ENCODE measurements at regions not wholly inside any gene's neighbourhood (a gene's known extent, or its start where the extent isn't known, plus 50 kb on each side); places are given as distances from the start of the nearest gene placed in this dataset.

GRCh38 chr5:98398465-98398864 is 375.0 kb upstream of the RGMB start:
- H3K27ac Mint-ChIP-seq = no peak overlapping the region
- CTCF ChIA-PET = no interaction called here
- DNase-seq (no peak), ATAC-seq (no peak)
- H3K36me3 Mint-ChIP-seq (ENCODE audit: low read depth) = no peaks in the 10 kb centered on the region
- intact Hi-C loops (cut with DNase I, micrococcal nuclease) = no loop called here
- H3K4me1 Mint-ChIP-seq = no peaks in the 10 kb centered on the region
- H3K4me3 Mint-ChIP-seq = no peak overlapping the region
- H3K9me3 Mint-ChIP-seq (ENCODE audit: low read depth) = no peaks in the 10 kb centered on the region
- POLR2A ChIA-PET = no interaction called here
- H3K27me3 Mint-ChIP-seq = no peaks in the 10 kb centered on the region

- H3K4me3 Mint-ChIP-seq = no peak overlapping the region
- no peaks in the 10 kb centered on the region for H3K27me3 Mint-ChIP-seq
- DNase-seq = no peak
- no peaks in the 10 kb centered on the region for H3K36me3 Mint-ChIP-seq (ENCODE audit: low read depth)
- H3K9me3 Mint-ChIP-seq (ENCODE audit: low read depth) = no peaks in the 10 kb centered on the region
- no peaks in the 10 kb centered on the region for H3K4me1 Mint-ChIP-seq
- intact Hi-C loops (cut with DNase I, micrococcal nuclease) = no loop called here
- ChIA-PET POLR2A (no interaction called here), CTCF (no interaction called here)
- ATAC-seq = no peak
- no peak overlapping the region for H3K27ac Mint-ChIP-seq
Observed at GRCh38 chr5:98401656-98402055, 371.8 kb upstream of the RGMB start.

DNA sequence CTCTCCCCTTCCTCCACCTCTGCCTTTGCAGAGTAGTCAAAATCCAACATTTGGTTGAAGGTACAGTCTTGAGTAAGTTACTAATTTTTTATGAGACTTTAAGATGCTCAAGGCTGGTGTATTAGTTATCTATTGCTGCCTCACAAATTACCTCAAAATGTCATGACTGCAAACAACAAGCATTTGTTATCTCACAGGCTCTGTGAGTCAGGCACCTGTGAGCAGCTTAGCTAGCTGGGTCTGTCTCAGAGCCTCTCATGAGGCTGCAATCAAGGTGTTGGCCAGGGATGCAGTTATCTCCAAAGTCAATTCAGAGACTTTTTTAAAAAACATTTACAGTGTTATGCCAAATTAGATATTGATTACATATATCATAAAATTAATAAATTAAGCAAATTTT is 371.3 kb upstream of the RGMB start:
- ChIA-PET POLR2A (no interaction called here), CTCF (no interaction called here)
- no peaks in the 10 kb centered on the region for H3K9me3 Mint-ChIP-seq (ENCODE audit: low read depth)
- H3K4me1 Mint-ChIP-seq = no peaks in the 10 kb centered on the region
- no peaks in the 10 kb centered on the region for H3K36me3 Mint-ChIP-seq (ENCODE audit: low read depth)
- no peak overlapping the region for H3K27ac Mint-ChIP-seq
- intact Hi-C loops (cut with DNase I, micrococcal nuclease) = no loop called here
- no peaks in the 10 kb centered on the region for H3K27me3 Mint-ChIP-seq
- no peak overlapping the region for H3K4me3 Mint-ChIP-seq
- DNase-seq (no peak), ATAC-seq (no peak)

GRCh38 chr5:98403131-98403530 is 370.3 kb upstream of the RGMB start:
- DNase-seq = no peak
- ChIA-PET POLR2A (no interaction called here), CTCF (no interaction called here)
- H3K36me3 Mint-ChIP-seq (ENCODE audit: low read depth) = no peaks in the 10 kb centered on the region
- H3K27ac Mint-ChIP-seq = no peak overlapping the region
- H3K9me3 Mint-ChIP-seq (ENCODE audit: low read depth) = no peaks in the 10 kb centered on the region
- no peak for ATAC-seq
- H3K4me3 Mint-ChIP-seq = no peak overlapping the region
- no peaks in the 10 kb centered on the region for H3K4me1 Mint-ChIP-seq
- intact Hi-C loops (cut with DNase I, micrococcal nuclease) = no loop called here
- H3K27me3 Mint-ChIP-seq = no peaks in the 10 kb centered on the region

DNA sequence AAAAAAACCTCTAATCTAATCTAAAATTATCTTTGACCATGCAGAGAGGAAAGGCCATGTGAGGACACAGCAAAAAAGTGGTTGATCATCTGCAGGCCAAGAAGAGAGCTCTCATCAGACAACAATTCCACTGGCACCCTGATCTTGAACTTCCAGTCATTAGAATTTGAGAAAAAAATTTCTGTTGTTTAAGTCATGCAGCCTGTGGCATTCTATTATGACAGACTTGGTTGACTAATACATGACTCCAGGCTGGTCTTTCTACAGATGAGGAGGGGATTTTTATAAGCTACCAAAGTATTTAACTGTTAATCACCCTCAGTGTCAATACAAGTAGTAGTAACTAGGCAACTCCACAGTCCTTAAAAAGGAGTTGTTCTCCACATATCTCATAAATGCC is 358.5 kb upstream of the RGMB start:
- Mint-ChIP-seq H3K27ac (no peak overlapping the region), H3K4me3 (no peak overlapping the region), H3K4me1 (no peaks in the 10 kb centered on the region), H3K9me3 (ENCODE audit: low read depth) (no peaks in the 10 kb centered on the region), H3K27me3 (no peaks in the 10 kb centered on the region), H3K36me3 (ENCODE audit: low read depth) (no peaks in the 10 kb centered on the region)
- no peak for DNase-seq
- ATAC-seq = no peak
- intact Hi-C loops (cut with DNase I, micrococcal nuclease) = no loop called here
- ChIA-PET POLR2A (no interaction called here), CTCF (interaction anchor here (0.6 to 0.8 kb wide), 2 partner anchors 25 to 138 kb away, joined by 3 read pairs; no protein-coding TSS in a partner anchor)

DNA sequence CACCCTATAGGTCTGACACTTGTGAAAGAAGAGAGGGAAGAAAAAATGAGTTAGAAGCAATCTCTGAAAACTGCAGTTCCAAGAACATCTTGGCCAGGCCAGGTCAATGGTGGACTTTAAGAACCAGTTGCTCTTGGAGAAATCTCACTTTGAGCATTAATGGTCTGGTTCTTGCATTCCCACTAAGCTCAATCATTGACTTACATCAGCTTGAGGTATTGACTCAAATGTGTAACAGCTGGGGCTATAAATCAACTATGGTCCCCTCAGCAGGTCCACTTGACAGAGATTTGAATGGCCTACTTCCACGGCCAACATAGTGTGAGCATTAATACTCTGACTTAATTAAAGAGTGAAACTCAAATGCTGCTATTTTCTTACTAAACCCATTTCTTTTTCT is 357.8 kb upstream of the RGMB start:
- H3K9me3 Mint-ChIP-seq (ENCODE audit: low read depth) = no peaks in the 10 kb centered on the region
- no peak for ATAC-seq
- H3K27ac Mint-ChIP-seq = no peak overlapping the region
- no peaks in the 10 kb centered on the region for H3K27me3 Mint-ChIP-seq
- ChIA-PET CTCF (interaction anchor here (0.8 kb wide), 1 partner anchor 26 kb away, joined by 3 read pairs; no protein-coding TSS in a partner anchor), POLR2A (no interaction called here)
- H3K4me3 Mint-ChIP-seq = no peak overlapping the region
- H3K4me1 Mint-ChIP-seq = no peaks in the 10 kb centered on the region
- no peaks in the 10 kb centered on the region for H3K36me3 Mint-ChIP-seq (ENCODE audit: low read depth)
- intact Hi-C loops (cut with DNase I, micrococcal nuclease) = no loop called here
- no peak for DNase-seq

DNA sequence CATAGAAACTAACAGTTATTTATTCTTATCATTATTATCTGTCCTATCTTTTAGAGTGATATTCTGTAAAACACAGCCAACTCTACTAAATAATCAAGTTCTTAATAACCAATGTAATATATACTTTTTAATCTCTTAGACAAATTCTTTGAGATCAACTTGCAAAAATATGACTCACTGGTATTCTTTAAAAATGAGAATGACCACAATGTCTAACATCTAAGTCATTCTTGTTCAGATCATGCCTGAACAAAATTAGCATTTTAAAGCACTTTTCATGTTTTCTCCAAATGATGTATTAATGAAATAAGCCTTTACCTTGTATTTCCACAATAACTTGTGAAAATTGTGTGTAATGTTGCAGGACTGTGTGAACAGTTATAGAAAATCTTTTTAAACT is 356.9 kb upstream of the RGMB start:
- no peaks in the 10 kb centered on the region for H3K9me3 Mint-ChIP-seq (ENCODE audit: low read depth)
- H3K27me3 Mint-ChIP-seq = no peaks in the 10 kb centered on the region
- intact Hi-C loops (cut with DNase I, micrococcal nuclease) = no loop called here
- CTCF ChIA-PET = interaction anchor here (0.7 to 1.8 kb wide), 2 partner anchors 12 to 1420 kb away, joined by 3 to 6 read pairs; no protein-coding TSS in a partner anchor
- H3K4me1 Mint-ChIP-seq = no peaks in the 10 kb centered on the region
- no peak overlapping the region for H3K4me3 Mint-ChIP-seq
- POLR2A ChIA-PET = no interaction called here
- H3K27ac Mint-ChIP-seq = no peak overlapping the region
- no peaks in the 10 kb centered on the region for H3K36me3 Mint-ChIP-seq (ENCODE audit: low read depth)
- DNase-seq (no peak), ATAC-seq (no peak)

DNA sequence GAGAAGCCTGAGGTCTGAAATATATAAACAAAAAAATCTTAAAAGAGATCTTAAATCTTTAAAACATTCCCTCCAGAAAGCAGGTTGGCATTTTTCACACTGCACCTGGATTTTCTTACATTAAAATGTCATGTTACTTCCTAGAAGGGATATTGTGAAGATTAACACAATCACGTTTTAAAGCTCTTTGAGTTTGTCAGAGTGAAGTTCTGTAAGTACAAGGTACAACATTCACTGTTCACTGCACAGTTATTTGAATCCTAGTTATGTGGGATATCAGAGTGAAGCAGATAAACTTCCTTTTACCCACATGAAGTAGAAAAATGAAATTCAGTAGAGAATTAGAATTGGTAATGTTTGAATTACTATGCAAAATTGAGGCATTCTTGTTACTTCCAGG is 353.6 kb upstream of the RGMB start:
- CTCF ChIA-PET = no interaction called here
- no peaks in the 10 kb centered on the region for H3K9me3 Mint-ChIP-seq (ENCODE audit: low read depth)
- H3K4me1 Mint-ChIP-seq = no peaks in the 10 kb centered on the region
- DNase-seq (no peak), ATAC-seq (no peak)
- no peak overlapping the region for H3K4me3 Mint-ChIP-seq
- H3K27me3 Mint-ChIP-seq = no peaks in the 10 kb centered on the region
- H3K27ac Mint-ChIP-seq = no peak overlapping the region
- POLR2A ChIA-PET = no interaction called here
- H3K36me3 Mint-ChIP-seq (ENCODE audit: low read depth) = no peaks in the 10 kb centered on the region
- intact Hi-C loops (cut with DNase I, micrococcal nuclease) = no loop called here

DNA sequence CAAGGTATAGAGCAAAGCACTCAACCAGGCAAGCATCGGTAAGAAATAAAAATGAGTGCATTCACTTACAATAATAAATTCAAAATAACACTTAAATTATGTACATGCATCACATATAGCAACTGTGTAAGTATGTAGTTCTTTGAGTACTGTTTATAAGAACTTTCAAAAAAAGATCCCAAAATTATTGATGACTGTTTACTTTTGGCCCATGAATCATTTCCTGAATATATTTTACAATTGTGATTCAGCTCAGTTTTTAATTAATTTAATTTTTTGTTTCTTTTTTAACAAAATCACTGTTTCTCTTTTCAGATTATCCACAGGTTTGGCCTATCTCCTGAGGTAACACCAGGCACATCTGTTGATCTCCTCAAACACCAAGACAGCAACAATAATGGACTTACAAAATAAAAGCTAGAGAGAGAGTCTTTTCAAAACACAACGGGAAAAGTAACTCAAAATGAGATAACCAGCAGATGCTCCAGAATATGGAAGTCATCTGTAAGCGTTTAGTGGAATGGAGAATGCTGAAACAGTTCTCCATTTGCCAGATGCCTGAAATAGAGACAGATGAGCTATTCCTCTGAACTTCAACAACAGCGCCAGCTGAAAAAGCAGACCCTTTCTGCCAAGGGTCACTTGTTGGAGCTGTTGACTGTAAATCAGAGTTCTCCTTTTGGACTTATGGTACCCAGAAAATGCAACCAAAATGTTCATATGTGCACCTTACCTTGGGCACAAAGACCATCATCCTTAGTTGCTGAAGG is 348.6 kb upstream of the RGMB start:
- no peak for DNase-seq
- CTCF ChIA-PET = no interaction called here
- Mint-ChIP-seq H3K27me3 (peaks cover 4% of the 10 kb centered on the region), H3K36me3 (ENCODE audit: low read depth) (no peaks in the 10 kb centered on the region), H3K4me3 (no peak overlapping the region), H3K9me3 (ENCODE audit: low read depth) (no peaks in the 10 kb centered on the region), H3K27ac (no peak overlapping the region), H3K4me1 (no peaks in the 10 kb centered on the region)
- intact Hi-C loops (cut with DNase I, micrococcal nuclease) = no loop called here
- POLR2A ChIA-PET = no interaction called here
- ATAC-seq = no peak

DNA sequence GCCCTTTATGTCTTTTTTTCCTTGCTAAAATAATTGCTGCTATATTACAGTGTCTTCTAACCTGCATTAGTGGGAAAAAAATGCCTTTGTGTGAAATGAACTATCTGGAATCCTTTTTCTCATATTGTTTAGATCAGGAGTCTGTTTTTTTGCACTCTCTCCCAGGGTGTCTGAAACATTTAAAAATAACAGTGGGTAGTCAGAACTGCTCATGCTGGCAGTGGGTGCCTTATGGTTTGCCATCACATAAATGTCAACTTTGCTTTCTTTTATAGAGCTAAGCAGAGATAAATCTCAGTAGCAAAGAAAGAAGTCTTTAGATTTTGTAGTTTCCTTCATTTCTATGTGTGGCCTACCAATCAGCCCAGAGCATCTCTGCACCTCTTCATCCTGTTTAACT is 347.8 kb upstream of the RGMB start:
- no peak for DNase-seq
- no peaks in the 10 kb centered on the region for H3K4me1 Mint-ChIP-seq

GRCh38 chr5:98428806-98429205 is 344.7 kb upstream of the RGMB start:
- ATAC-seq (no peak), DNase-seq (no peak)
- intact Hi-C loops (cut with DNase I, micrococcal nuclease) = no loop called here
- Mint-ChIP-seq H3K27me3 (peaks cover 4% of the 10 kb centered on the region), H3K4me3 (no peak overlapping the region), H3K4me1 (no peaks in the 10 kb centered on the region), H3K27ac (no peak overlapping the region), H3K36me3 (ENCODE audit: low read depth) (no peaks in the 10 kb centered on the region), H3K9me3 (ENCODE audit: low read depth) (no peaks in the 10 kb centered on the region)
- CTCF ChIA-PET = interaction anchor here (1.4 kb wide), 1 partner anchor 11 kb away, joined by 6 read pairs; no protein-coding TSS in a partner anchor
- POLR2A ChIA-PET = no interaction called here

More for the DNA sequence above, 347.8 kb upstream of the RGMB start:
- H3K27me3 Mint-ChIP-seq = peaks cover 4% of the 10 kb centered on the region
- no peak overlapping the region for H3K27ac Mint-ChIP-seq
- ChIA-PET CTCF (no interaction called here), POLR2A (no interaction called here)
- ATAC-seq = no peak
- no peak overlapping the region for H3K4me3 Mint-ChIP-seq
- H3K9me3 Mint-ChIP-seq (ENCODE audit: low read depth) = no peaks in the 10 kb centered on the region
- no peaks in the 10 kb centered on the region for H3K36me3 Mint-ChIP-seq (ENCODE audit: low read depth)
- intact Hi-C loops (cut with DNase I, micrococcal nuclease) = no loop called here

DNA sequence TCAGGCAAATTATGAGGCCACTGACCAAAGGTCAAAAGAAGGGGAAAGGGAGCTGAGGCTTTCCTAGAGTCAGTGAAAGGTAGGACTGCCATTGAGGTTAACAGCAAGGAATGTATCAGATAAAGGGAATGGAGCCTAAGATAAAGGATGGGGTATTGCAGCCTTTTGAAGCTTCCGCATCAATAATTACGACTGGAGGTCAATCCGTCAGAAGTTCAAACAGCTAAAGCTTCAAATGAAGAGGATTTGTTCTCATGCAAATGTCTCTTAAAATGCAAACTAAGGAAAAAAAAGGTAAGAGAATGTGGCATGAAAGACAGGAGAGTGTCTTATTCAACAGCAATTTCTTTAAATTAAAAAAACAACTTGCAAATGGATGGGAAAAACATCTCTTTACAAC is 341.1 kb upstream of the RGMB start:
- H3K9me3 Mint-ChIP-seq (ENCODE audit: low read depth) = peaks cover 2% of the 10 kb centered on the region
- ATAC-seq (no peak), DNase-seq (no peak)
- H3K4me3 Mint-ChIP-seq = no peak overlapping the region
- ChIA-PET POLR2A (no interaction called here), CTCF (interaction anchor here (0.5 kb wide), 1 partner anchor 28 kb away, joined by 4 read pairs; no protein-coding TSS in a partner anchor)
- intact Hi-C loops (cut with DNase I, micrococcal nuclease) = no loop called here
- H3K27ac Mint-ChIP-seq = no peak overlapping the region
- H3K36me3 Mint-ChIP-seq (ENCODE audit: low read depth) = no peaks in the 10 kb centered on the region
- peaks cover under 1% of the 10 kb centered on the region for H3K27me3 Mint-ChIP-seq
- H3K4me1 Mint-ChIP-seq = no peaks in the 10 kb centered on the region
